SK-N-SH treated with all-trans-retinoic acid at 6 μM for 48 hours (cell line): ENCODE measurements at regions not wholly inside any gene's neighbourhood (a gene's known extent, or its start where the extent isn't known, plus 50 kb on each side); places are given as distances from the start of the nearest gene placed in this dataset.
"Not testable (repeated sequence)": the region's sequence is repeated elsewhere in the genome, so short reads cannot be mapped to it uniquely, and the experiment has no call there.

Experiments used
- CREB5 ChIP-seq: fragments of 250-450 bp; sonication (Bioruptor Pico); IDR thresholded peaks from 2 replicates; pipeline ENCODE4 v1.5.1; 2020; ENCODE audit warnings: low read depth, mild to moderate bottlenecking, moderate library complexity
- CSRNP3 ChIP-seq: fragments of 250-450 bp; sonication (Bioruptor Pico); IDR thresholded peaks from 2 replicates; pipeline ENCODE4 v1.5.1; 2021; ENCODE audit warnings: mild to moderate bottlenecking, moderate library complexity
- GLIS3 ChIP-seq: fragments of 250-450 bp; sonication (Bioruptor Pico); IDR thresholded peaks from 2 replicates; pipeline ENCODE4 v1.5.0; 2020; ENCODE audit warnings: mild to moderate bottlenecking, moderate library complexity
- ISL1 ChIP-seq: fragments of 250-450 bp; sonication (Bioruptor Pico); IDR thresholded peaks from 2 replicates; pipeline ENCODE4 v2.1.2; 2022; ENCODE audit warnings: mild to moderate bottlenecking, moderate library complexity
- OSR1 ChIP-seq: fragments of 250-450 bp; sonication (Bioruptor Pico); IDR thresholded peaks from 2 replicates; pipeline ENCODE4 v1.8.0; 2022; ENCODE audit warnings: moderate library complexity, mild to moderate bottlenecking, inconsistent platforms
- PATZ1 ChIP-seq: fragments of 250-450 bp; sonication (Bioruptor Pico); IDR thresholded peaks from 2 replicates; pipeline ENCODE4 v1.8.0; 2020; ENCODE audit warnings: mild to moderate bottlenecking, moderate library complexity, borderline replicate concordance
- PPARA ChIP-seq: fragments of 250-450 bp; sonication (Bioruptor Pico); IDR thresholded peaks from 2 replicates; pipeline ENCODE4 v1.5.0; 2020; ENCODE audit warnings: mild to moderate bottlenecking, borderline replicate concordance
- RARB ChIP-seq: fragments of 250-450 bp; sonication (Bioruptor Pico); IDR thresholded peaks from 2 replicates; pipeline ENCODE4 v1.8.0; 2021; ENCODE audit warnings: mild to moderate bottlenecking, moderate library complexity
- TCF4 ChIP-seq: fragments of 250-450 bp; sonication (Bioruptor Pico); IDR thresholded peaks from 2 replicates; pipeline ENCODE4 v1.8.0; 2021; ENCODE audit warnings: mild to moderate bottlenecking, moderate library complexity, borderline replicate concordance
- TOX ChIP-seq: fragments of 250-450 bp; sonication (Bioruptor Pico); IDR thresholded peaks from 2 replicates; pipeline ENCODE4 v1.8.0; 2021; ENCODE audit warnings: mild to moderate bottlenecking, moderate library complexity, borderline replicate concordance
- ZFP3 ChIP-seq: fragments of 250-450 bp; sonication (Bioruptor Pico); IDR thresholded peaks from 2 replicates; pipeline ENCODE4 v1.5.0; 2020; ENCODE audit warnings: mild to moderate bottlenecking, moderate library complexity
- ZFP30 ChIP-seq: fragments of 450-650 bp; formaldehyde crosslinking; IDR thresholded peaks from 2 replicates; pipeline ENCODE4 v1.5.0; 2022; ENCODE audit warnings: mild to moderate bottlenecking, moderate library complexity
- ZNF8 ChIP-seq: fragments of 450-650 bp; formaldehyde crosslinking; IDR thresholded peaks from 2 replicates; pipeline ENCODE4 v1.5.0; 2020; ENCODE audit warnings: mild to moderate bottlenecking, moderate library complexity

GRCh38 chr7:114077158-114077524, 158.3 kb upstream of the PPP1R3A start:
- not testable (repeated sequence) for TF ChIP-seq RARB; PPARA (CRISPR knock-in tag); OSR1 (CRISPR knock-in tag); CREB5; ZFP3 (CRISPR knock-in tag); TOX (CRISPR knock-in tag); PATZ1 (CRISPR knock-in tag); TCF4; ZNF8 (CRISPR knock-in tag); ZFP30 (CRISPR knock-in tag); GLIS3 (CRISPR knock-in tag); ISL1 (CRISPR knock-in tag); CSRNP3 (CRISPR knock-in tag)
